ENCODE measurements at regions not wholly inside any gene's neighbourhood (a gene's known extent, or its start where the extent isn't known, plus 50 kb on each side); places are given as distances from the start of the nearest gene placed in this dataset.

DNA sequence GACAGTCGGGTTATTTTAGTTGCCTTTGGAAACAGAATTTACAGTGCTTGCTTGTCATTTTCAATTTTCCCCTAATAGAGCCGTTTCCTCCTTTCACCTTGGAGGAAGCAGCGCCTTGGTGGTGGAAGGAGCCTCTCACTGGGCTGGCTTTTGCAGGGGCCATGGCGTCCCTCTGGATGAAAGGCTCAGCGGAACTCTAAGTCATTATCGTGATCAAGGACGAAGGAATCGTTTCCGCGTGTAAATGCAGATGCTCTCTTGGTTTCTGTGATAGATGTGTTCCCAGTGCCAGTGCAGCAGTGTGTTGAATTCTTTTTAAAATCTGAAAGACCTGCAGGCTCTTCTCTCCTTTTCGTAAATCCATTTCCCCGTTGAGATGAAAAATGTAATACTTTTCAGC is 126.2 kb upstream of the LMO4 start:
- H3K27ac Mint-ChIP-seq = no peak overlapping the region
- no peaks in the 10 kb centered on the region for H3F3A ChIP-seq (replicated peaks; ENCODE audit: low read depth)
- no peaks in the 10 kb centered on the region for H3K36me3 ChIP-seq (ENCODE audit: insufficient read depth)
- H3K9me3 Mint-ChIP-seq = no peaks in the 10 kb centered on the region
- H3K27me3 ChIP-seq (ENCODE audit: insufficient read depth) = no peaks in the 10 kb centered on the region
- H4K20me1 ChIP-seq (replicated peaks; ENCODE audit: insufficient read depth) = no peaks in the 10 kb centered on the region
- H3K4me1 Mint-ChIP-seq = peaks cover 29% of the 10 kb centered on the region
- DNase-seq (ENCODE audit: low spot score) (no peak), ATAC-seq (no peak)
- no peaks in the 10 kb centered on the region for H3K79me2 ChIP-seq (replicated peaks; ENCODE audit: insufficient read depth)
- no peaks in the 10 kb centered on the region for H3K36me3 Mint-ChIP-seq (ENCODE audit: low read depth)
- H3K27ac ChIP-seq (ENCODE audit: low read depth) = no peak overlapping the region
- TF ChIP-seq EZH2 (IDR thresholded peaks at IDR 0.05; ENCODE audit: low read depth, unreplicated experiment) (no peak), ZNF114 (CRISPR knock-in tag; IDR thresholded peaks at IDR 0.05) (no peak), EZH2phosphoT487 (IDR thresholded peaks at IDR 0.05; ENCODE audit: unreplicated experiment) (no peak), NANOG (IDR thresholded peaks at IDR 0.05; ENCODE audit: borderline replicate concordance) (no peak), STAT1 (IDR thresholded peaks at IDR 0.05; ENCODE audit: unreplicated experiment) (no peak)
- peaks cover 7% of the 10 kb centered on the region for H3K4me1 ChIP-seq (ENCODE audit: insufficient read depth)
- no peak overlapping the region for H3K4me3 ChIP-seq
- no peak overlapping the region for H3K4me3 Mint-ChIP-seq
- no peaks in the 10 kb centered on the region for H3K27me3 Mint-ChIP-seq (ENCODE audit: insufficient read depth, low read depth, poor library complexity)
- 0 out of 2 replicates have a peak overlapping the region, but pooled peaks have one; percentile 25 for H2AFZ ChIP-seq
- peaks cover 15% of the 10 kb centered on the region for H3K9me2 ChIP-seq (ENCODE audit: insufficient read depth)
- no peak overlapping the region for H3K4me2 ChIP-seq

DNA sequence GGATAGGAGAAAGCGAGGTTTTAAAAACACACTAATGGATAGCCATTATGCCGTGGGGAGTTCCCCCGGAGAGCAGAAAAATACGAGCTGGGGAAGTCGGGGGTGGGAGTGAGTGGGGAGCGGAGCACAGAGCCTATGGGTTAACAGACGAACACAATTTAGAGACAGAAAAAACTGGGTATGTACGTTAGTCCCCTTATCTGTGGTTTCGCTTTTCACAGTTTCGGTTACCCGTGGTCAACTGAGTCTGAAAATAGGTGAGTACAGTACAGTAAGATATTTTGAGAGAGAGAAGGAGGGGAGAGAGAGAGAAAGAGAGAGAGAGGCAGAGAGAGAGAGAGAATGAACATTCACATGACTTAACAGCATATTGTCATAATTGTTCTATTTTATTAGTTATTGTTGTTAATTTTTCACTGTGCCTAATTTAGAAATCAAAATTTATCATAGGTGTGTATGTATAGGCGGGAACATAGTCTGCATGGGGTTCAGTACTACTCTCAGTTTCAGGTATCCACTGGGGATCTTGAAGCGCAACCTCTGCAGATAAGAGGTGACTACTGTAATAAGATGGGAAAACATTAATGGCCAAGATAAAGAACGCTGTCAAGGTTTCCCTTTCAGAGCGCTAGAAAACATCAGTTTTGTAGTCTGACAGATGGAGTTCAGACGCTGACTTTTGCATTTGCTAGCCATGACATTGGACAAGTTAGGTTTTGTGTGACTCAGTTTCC is 125.6 kb upstream of the LMO4 start:
- Mint-ChIP-seq H3K27me3 (ENCODE audit: insufficient read depth, low read depth, poor library complexity) (peaks cover under 1% of the 10 kb centered on the region), H3K4me1 (peaks cover 30% of the 10 kb centered on the region), H3K27ac (no peak overlapping the region), H3K36me3 (ENCODE audit: low read depth) (no peaks in the 10 kb centered on the region), H3K4me3 (no peak overlapping the region), H3K9me3 (no peaks in the 10 kb centered on the region)
- no peaks in the 10 kb centered on the region for H3K36me3 ChIP-seq (ENCODE audit: insufficient read depth)
- TF ChIP-seq POLR2AphosphoS5 (IDR thresholded peaks at IDR 0.05; ENCODE audit: low read depth) (no peak), CREB1 (CRISPR knock-in tag; IDR thresholded peaks at IDR 0.05; ENCODE audit: low read depth) (no peak)
- DNase-seq (ENCODE audit: low spot score) (no peak), ATAC-seq (no peak)
- H3K27me3 ChIP-seq (ENCODE audit: insufficient read depth) = no peaks in the 10 kb centered on the region
- no peak overlapping the region for H2AFZ ChIP-seq
- no peaks in the 10 kb centered on the region for H3F3A ChIP-seq (replicated peaks; ENCODE audit: low read depth)
- no peak overlapping the region for H3K27ac ChIP-seq (ENCODE audit: low read depth)
- peaks cover 7% of the 10 kb centered on the region for H3K4me1 ChIP-seq (ENCODE audit: insufficient read depth)
- peaks cover 17% of the 10 kb centered on the region for H3K9me2 ChIP-seq (ENCODE audit: insufficient read depth)
- no peak overlapping the region for H3K4me2 ChIP-seq
- H3K4me3 ChIP-seq = no peak overlapping the region
- no peaks in the 10 kb centered on the region for H3K79me2 ChIP-seq (replicated peaks; ENCODE audit: insufficient read depth)
- no peaks in the 10 kb centered on the region for H4K20me1 ChIP-seq (replicated peaks; ENCODE audit: insufficient read depth)

DNA sequence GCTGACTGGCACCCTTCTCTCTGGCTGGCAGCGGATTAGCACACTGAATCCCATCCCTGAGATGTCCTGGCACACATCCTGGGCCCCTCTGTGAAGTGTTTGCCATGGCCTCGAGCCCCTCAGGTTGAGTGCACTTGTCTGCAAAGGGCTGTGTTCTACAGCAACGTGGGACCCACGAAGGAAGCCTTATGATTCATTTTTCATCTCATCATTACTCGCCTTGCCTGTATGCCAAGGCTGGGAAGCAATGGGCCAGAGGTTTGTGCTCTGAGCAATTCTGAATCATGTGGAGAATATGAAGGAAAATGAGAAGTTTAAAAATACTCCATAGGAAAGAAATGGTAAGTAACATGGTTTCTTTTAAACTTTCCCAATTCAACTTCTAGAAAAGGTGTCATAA is 124.8 kb upstream of the LMO4 start:
- Mint-ChIP-seq H3K4me3 (no peak overlapping the region), H3K27me3 (ENCODE audit: insufficient read depth, low read depth, poor library complexity) (peaks cover 2% of the 10 kb centered on the region), H3K4me1 (peaks cover 31% of the 10 kb centered on the region), H3K27ac (no peak overlapping the region), H3K9me3 (no peaks in the 10 kb centered on the region), H3K36me3 (ENCODE audit: low read depth) (no peaks in the 10 kb centered on the region)
- Histone ChIP-seq H3K79me2 (replicated peaks; ENCODE audit: insufficient read depth) (no peaks in the 10 kb centered on the region), H3K4me2 (no peak overlapping the region), H3K4me1 (ENCODE audit: insufficient read depth) (peaks cover 7% of the 10 kb centered on the region), H3K36me3 (ENCODE audit: insufficient read depth) (no peaks in the 10 kb centered on the region), H3K27me3 (ENCODE audit: insufficient read depth) (no peaks in the 10 kb centered on the region), H3K27ac (ENCODE audit: low read depth) (no peak overlapping the region), H3K9me2 (ENCODE audit: insufficient read depth) (peaks cover 17% of the 10 kb centered on the region), H2AFZ (0 out of 2 replicates have a peak overlapping the region, but pooled peaks have one; percentile 23), H3F3A (replicated peaks; ENCODE audit: low read depth) (no peaks in the 10 kb centered on the region), H4K20me1 (replicated peaks; ENCODE audit: insufficient read depth) (no peaks in the 10 kb centered on the region), H3K4me3 (no peak overlapping the region)
- no peak for DNase-seq (ENCODE audit: low spot score)
- ATAC-seq = no peak
- TF ChIP-seq, protein P1, sequence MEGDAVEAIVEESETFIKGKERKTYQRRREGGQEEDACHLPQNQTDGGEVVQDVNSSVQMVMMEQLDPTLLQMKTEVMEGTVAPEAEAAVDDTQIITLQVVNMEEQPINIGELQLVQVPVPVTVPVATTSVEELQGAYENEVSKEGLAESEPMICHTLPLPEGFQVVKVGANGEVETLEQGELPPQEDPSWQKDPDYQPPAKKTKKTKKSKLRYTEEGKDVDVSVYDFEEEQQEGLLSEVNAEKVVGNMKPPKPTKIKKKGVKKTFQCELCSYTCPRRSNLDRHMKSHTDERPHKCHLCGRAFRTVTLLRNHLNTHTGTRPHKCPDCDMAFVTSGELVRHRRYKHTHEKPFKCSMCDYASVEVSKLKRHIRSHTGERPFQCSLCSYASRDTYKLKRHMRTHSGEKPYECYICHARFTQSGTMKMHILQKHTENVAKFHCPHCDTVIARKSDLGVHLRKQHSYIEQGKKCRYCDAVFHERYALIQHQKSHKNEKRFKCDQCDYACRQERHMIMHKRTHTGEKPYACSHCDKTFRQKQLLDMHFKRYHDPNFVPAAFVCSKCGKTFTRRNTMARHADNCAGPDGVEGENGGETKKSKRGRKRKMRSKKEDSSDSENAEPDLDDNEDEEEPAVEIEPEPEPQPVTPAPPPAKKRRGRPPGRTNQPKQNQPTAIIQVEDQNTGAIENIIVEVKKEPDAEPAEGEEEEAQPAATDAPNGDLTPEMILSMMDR (conservative IDR thresholded peaks at IDR 0.05; ENCODE audit: low read depth in 2 of 2) = no peak
- TF ChIP-seq EZH2phosphoT487 (IDR thresholded peaks at IDR 0.05; ENCODE audit: unreplicated experiment) (no peak), STAT1 (IDR thresholded peaks at IDR 0.05; ENCODE audit: unreplicated experiment) (no peak), CREB1 (CRISPR knock-in tag; IDR thresholded peaks at IDR 0.05; ENCODE audit: low read depth) (no peak), POLR2AphosphoS5 (IDR thresholded peaks at IDR 0.05; ENCODE audit: low read depth) (no peak), JUNB (IDR thresholded peaks at IDR 0.05; ENCODE audit: unreplicated experiment) (no peak), NANOG (IDR thresholded peaks at IDR 0.05; ENCODE audit: borderline replicate concordance) (no peak), EZH2 (IDR thresholded peaks at IDR 0.05; ENCODE audit: low read depth, unreplicated experiment) (no peak), ZNF331 (CRISPR knock-in tag; IDR thresholded peaks at IDR 0.05; ENCODE audit: low read depth) (no peak)
- TF ChIP-seq, protein P2, sequence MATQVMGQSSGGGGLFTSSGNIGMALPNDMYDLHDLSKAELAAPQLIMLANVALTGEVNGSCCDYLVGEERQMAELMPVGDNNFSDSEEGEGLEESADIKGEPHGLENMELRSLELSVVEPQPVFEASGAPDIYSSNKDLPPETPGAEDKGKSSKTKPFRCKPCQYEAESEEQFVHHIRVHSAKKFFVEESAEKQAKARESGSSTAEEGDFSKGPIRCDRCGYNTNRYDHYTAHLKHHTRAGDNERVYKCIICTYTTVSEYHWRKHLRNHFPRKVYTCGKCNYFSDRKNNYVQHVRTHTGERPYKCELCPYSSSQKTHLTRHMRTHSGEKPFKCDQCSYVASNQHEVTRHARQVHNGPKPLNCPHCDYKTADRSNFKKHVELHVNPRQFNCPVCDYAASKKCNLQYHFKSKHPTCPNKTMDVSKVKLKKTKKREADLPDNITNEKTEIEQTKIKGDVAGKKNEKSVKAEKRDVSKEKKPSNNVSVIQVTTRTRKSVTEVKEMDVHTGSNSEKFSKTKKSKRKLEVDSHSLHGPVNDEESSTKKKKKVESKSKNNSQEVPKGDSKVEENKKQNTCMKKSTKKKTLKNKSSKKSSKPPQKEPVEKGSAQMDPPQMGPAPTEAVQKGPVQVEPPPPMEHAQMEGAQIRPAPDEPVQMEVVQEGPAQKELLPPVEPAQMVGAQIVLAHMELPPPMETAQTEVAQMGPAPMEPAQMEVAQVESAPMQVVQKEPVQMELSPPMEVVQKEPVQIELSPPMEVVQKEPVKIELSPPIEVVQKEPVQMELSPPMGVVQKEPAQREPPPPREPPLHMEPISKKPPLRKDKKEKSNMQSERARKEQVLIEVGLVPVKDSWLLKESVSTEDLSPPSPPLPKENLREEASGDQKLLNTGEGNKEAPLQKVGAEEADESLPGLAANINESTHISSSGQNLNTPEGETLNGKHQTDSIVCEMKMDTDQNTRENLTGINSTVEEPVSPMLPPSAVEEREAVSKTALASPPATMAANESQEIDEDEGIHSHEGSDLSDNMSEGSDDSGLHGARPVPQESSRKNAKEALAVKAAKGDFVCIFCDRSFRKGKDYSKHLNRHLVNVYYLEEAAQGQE (IDR thresholded peaks at IDR 0.05; ENCODE audit: unreplicated experiment) = no peak

Data from GM23338 (cell line).